Pulmonary artery endothelial cell (primary cell): ENCODE measurements at regions not wholly inside any gene's neighbourhood (a gene's known extent, or its start where the extent isn't known, plus 50 kb on each side); places are given as distances from the start of the nearest gene placed in this dataset.

Experiments used
- DNase-seq: peaks from one replicate; pipeline ENCODE4 v3.0.0-alpha.2; 2011; ENCODE audit warnings: low read depth, low spot score

GRCh38 chr12:77723308-77723707 is 107.4 kb upstream of the NAV3 start:
- DNase-seq, result no peak

- DNase-seq, result no peak
Measured at GRCh38 chr12:77722536-77722935, 108.2 kb upstream of the NAV3 start.

- no peak for DNase-seq
Measured at GRCh38 chr12:77720258-77720657, 110.4 kb upstream of the NAV3 start.

- DNase-seq, result no peak
Measured at GRCh38 chr12:77710209-77710608, 120.5 kb upstream of the NAV3 start.

- DNase-seq, result no peak
Measured at GRCh38 chr12:77697126-77697525, 133.6 kb upstream of the NAV3 start.

GRCh38 chr12:77696183-77696582 is 134.5 kb upstream of the NAV3 start:
- no peak for DNase-seq

- DNase-seq, result no peak
Measured at GRCh38 chr12:77689510-77690086, 141.1 kb upstream of the NAV3 start.

- DNase-seq, result no peak
Measured at GRCh38 chr12:77687321-77687720, 143.4 kb upstream of the NAV3 start.

- DNase-seq, result no peak
Measured at GRCh38 chr12:77686760-77687159, 143.9 kb upstream of the NAV3 start.

GRCh38 chr12:77685901-77686300 is 144.8 kb upstream of the NAV3 start:
- no peak for DNase-seq

GRCh38 chr12:77685112-77685511 is 145.6 kb upstream of the NAV3 start:
- DNase-seq, result peak; percentile 24

GRCh38 chr12:77682488-77682887 is 148.2 kb upstream of the NAV3 start:
- no peak for DNase-seq

GRCh38 chr12:77681726-77682125 is 149.0 kb upstream of the NAV3 start:
- DNase-seq, result no peak

GRCh38 chr12:77679686-77680085 is 151.0 kb upstream of the NAV3 start:
- no peak for DNase-seq

GRCh38 chr12:77678621-77679020 is 152.1 kb upstream of the NAV3 start:
- DNase-seq, result no peak

- DNase-seq, result no peak
Measured at GRCh38 chr12:77667101-77667500, 163.6 kb upstream of the NAV3 start.

GRCh38 chr12:77648716-77649115 is 182.0 kb upstream of the NAV3 start:
- no peak for DNase-seq

GRCh38 chr12:77645966-77646598 is 184.6 kb upstream of the NAV3 start:
- DNase-seq, result no peak

GRCh38 chr12:77644915-77645605 is 185.6 kb upstream of the NAV3 start:
- no peak for DNase-seq

- no peak for DNase-seq
Measured at GRCh38 chr12:77642246-77642645, 188.4 kb upstream of the NAV3 start.

- DNase-seq, result no peak
Measured at GRCh38 chr12:77640356-77640755, 190.3 kb upstream of the NAV3 start.

- DNase-seq, result no peak
Measured at GRCh38 chr12:77630790-77631445, 199.8 kb upstream of the NAV3 start.
